Endometrium (tissue), 2 donors: ENCODE measurements at regions not wholly inside any gene's neighbourhood (a gene's known extent, or its start where the extent isn't known, plus 50 kb on each side); places are given as distances from the start of the nearest gene placed in this dataset.

Experiments
- FAIRE-seq: peaks from 2 replicates; lab custom pipeline; 2012; peaks lifted over from hg19 to GRCh38; lab: Jason Lieb, UNC
- donor health status: control.
- donor health status: control.

DNA sequence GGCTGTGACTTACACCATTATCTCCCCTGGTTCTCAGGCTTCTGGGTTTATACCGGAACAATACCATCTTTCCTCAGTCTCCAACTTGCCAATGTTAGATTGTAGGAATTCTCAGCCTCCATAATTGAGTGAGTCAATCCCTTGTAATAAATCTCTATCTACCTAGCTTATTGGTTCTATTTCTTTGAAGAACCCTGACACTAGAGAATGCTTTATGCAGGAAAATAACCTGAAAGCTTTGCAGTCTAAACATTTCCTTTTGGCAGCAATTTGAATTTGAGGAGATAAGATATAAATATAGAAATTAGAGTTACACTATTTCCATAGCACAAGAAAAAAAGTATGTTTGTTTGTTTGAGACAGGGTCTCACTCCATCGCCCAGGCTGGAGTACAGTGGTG is 278.1 kb upstream of the CDH18 start:
- FAIRE-seq, result no peak

DNA sequence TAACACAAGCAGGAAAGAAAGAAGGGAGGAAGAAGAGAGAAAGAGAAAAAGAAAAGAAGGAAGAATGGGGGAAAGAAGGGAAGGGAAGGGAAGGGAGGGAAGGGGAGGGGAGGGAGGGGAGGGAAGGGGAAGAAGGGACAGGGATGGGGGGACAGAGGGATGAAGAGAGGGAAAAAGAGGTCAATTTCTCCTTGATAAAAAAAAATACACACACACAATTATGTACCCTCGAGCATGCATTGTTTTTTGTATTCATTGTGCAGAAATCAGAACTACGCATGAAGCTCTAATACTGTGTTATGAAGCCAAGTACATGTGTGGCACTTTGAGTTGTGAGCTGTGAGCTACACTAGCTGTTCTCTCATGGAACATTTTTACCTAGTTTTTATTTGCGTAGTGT is 274.9 kb upstream of the CDH18 start:
- FAIRE-seq, result no peak

DNA sequence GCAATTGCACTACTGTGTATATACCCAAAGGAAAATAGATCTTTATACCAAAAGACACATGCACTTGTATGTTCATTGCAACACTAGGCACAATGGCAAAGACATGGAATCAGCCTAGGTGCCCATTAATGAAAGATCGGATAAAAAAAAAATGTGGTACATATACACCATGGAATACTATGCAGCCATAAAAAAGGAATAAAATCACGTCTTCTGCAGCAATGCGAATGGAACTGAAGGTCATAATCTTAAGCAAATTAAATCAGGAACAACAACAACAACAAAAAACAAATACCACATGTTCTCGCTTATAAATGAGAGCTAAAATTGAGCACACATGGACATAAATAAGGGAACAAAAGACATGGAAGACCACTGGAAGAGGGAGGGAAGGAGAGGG is 266.7 kb upstream of the CDH18 start:
- no peak for FAIRE-seq

DNA sequence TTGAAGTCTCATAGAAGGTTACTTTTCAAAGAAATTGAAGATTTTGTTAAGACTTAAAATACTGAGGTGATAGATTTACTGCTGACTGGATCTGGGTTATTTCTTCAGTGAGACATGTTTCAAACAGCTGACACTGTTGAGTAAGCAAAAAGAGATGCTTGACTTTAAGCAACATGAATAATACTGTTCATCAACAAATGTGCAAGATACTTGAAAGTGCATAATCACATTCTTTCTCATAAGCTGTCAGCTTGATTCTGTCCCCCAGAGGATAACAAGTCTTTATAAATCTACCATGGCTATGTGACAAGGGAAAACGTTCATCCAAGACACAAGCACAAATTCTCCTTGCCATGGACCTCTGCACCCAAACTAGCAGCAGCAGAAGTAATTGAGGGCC is 260.1 kb upstream of the CDH18 start:
- no peak for FAIRE-seq

DNA sequence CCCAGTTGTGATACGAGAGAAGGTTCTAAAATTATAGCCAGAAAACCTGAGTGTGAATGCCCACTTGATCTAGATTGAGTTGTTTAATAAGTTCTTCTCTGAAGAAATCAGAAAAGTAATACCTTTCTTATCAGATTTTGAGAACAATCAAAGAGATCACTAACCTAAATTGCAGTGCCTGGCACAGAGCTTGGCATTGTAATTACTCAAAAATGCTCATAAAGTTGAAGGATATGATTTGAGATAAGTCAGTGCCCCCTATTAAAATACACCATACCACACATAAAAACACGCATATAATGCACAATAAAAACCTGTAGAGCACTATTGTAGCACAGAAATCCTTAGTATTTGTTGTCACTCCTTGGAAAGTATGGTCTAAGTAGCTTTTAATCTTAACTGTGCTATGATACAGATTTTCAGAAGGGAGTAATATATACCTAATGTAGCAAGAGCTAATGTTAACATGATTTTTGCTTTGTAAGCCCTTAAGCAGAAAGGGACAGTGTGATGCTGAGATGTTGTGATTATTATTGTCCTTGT is 257.5 kb upstream of the CDH18 start:
- FAIRE-seq, result no peak

DNA sequence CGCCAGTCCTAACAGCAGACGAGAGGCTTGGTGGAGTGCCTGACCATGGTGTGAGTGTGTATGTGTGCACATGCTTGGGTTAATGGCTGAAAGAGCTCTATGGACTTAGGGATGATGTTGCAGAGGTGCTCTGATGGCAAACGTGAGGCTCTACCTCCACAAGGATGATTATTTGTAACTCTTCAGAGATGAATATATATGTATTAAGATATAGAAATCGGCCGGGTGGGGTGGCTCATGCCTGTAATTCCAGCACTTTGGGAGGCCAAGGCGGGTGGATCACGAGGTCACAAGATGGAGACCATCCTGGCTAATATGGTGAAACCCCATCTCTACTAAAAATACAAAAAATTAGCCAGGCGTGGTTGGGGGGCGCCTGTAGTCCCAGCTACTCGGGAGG is 253.4 kb upstream of the CDH18 start:
- no peak for FAIRE-seq

DNA sequence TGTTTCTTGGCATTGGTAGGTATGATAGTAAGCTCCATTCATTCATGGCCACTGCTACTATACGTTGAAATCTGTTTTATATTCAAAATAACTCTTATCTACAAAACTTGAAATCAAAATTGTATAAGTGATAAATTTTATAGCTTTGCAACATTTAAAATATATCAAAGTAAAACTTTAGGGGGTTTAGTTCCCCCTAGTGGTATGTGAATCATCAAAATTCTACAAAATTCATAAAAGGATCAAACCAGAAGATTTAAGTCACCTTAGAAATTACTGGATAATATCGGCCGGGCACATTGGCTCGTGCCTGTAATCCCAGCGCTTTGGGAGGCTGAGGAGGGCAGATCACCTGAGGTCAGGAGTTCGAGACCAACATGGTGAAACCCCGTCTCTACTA is 243.0 kb upstream of the CDH18 start:
- FAIRE-seq, result no peak

DNA sequence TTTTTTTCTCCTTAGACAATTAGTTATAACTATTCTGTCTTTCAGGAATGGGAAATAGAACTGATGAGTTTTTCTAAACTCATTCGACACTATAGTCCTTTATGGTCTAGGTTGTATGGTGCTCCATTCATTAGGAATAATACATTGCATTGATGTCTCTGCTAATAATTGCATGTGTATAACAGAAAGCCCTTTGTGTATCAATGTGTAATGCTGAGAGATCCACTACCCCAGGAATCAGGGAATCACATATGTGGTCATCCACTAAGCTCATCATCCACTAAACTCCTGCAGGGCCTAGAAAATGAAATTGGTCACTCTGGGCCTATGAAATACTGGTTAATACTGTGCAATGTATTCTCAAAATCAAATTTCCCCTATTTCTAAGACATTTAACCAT is 242.0 kb upstream of the CDH18 start:
- no peak for FAIRE-seq

DNA sequence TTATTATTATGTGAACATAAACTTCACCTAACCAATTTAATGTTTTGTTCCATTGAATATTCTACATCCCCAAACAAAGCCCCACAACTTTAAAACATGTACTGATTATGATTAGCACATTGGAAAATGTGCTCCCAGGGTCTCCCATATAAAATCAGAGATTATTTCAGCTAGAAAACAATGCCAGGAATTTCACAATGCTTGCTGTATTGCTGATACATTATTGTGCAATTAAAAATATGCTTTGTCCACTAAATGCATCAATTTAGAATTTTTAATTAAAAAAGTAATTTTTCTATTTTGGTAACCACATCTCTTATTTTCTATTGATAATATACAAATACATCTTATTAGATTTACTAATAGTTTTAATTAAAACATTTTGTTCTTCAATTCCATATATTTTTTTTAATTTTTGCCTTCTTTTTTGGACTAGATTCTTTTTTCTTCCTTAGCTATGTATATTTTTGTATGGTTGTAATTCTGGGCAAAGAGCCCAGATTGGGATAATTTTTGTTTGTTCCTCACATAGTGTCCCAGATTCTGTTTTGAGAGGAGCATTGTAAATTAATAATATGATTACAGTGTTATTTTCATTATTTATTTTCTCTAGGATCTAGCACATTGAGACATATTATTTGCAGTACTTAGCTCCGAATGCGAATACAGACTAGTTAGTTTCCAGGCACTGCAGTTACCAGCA is 241.5 kb upstream of the CDH18 start:
- no peak for FAIRE-seq

DNA sequence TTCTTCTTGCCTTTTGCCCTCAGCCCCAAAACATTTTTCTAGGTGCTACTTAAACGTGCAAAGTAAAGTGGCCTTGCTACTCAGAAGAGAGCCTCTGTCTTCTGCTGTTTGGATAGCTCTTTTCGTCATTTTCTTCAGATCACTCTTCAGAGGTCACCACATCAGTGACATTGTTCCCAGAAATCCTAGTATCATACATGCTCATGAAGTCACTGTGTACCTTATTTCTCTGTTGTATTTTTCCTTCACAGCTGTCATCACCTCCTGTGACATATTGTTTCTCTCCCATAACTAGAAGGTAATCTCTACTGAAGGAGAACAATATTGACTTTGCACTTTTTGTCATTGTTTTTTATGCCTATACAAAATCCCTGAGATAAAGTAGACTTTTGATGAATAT is 237.0 kb upstream of the CDH18 start:
- no peak for FAIRE-seq

DNA sequence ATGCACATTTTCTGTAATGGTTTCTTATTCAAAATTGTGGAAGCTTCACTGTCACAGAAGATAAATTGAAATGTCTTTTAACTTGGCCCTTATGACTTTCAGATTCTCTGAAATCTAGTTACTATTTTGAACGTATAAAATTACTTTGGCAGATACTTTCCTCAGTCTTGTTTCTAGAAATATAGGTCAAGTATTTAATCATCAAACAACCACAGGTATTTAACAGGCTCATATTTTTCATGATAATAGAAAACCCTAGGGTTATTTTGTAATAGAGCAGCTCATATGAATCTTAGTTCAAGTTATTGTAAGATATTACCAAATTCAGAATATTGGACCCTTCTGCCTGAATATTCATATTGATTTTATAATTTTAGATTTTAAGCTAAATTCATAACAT is 236.0 kb upstream of the CDH18 start:
- no peak for FAIRE-seq

DNA sequence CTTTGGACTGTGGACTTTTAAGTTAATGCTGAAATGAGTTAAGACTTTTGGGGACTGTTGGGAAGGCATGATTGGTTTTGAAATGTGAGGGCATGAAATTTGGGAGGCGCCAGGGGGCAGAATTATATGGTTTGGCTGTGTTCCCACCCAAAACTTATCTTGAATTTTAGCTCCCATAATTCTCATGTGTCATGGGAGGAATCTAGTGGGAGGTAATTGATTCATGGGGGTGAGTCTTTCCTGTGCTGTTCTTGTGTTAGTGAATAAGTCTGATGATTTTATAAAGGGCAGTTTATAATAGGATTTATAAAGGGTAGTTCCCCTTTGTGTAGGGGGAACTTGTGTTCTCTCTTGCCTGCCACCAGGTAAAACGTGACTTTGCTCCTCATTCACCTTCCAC is 235.5 kb upstream of the CDH18 start:
- no peak for FAIRE-seq

DNA sequence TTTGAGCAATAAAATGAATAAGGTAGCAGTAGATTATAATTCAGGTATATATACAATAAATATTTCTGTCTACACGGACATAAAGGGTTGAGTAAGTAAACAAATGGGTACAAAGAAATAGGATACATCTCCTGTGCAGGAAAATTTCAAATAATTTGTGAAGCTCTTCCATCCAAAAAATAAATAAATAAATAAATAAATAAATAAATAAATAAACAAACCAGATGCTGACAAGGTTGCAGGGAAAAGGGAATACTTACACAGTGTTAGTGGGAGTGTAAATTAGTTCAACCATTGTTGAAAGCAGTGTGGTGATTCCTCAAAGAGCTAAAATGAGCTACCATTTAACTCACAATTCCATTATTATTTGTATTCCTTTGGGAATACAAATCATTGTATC is 227.3 kb upstream of the CDH18 start:
- FAIRE-seq, result no peak

DNA sequence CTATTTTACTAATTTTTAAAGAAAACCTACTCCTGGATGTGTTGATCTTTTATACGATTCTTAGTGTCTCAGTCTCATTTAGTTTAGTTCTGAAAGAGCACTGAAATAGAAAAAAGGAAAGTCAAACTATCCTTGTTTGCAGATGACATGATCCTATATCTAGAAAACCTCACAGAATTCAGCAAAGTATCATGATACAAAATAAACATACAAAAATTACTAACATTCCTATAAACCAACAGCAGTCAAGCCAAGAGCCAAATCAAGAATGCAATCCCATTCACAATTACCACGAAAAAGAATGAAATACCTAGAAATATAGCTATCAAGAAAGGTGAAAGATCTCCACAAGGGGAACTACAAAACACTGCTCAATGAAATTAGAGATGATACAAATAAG is 225.8 kb upstream of the CDH18 start:
- no peak for FAIRE-seq

DNA sequence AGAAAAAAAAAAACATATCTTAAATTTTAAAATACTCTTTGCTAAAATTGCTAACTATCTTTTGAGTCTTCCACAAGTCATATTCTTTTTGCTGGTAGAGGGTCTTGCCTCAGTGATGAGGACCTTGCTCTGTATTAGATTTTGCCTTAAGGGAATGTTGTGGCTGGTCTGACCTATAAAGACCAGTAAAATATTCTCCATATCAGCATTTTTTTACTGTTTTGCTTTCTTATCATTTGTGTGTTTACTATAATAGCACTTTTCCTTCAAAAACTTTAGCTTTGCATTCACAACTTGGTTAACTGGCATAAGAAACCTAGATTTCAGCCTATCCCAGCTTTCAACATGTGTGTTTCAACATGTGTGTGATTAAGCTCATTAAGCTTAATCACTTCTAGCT is 224.7 kb upstream of the CDH18 start:
- no peak for FAIRE-seq

DNA sequence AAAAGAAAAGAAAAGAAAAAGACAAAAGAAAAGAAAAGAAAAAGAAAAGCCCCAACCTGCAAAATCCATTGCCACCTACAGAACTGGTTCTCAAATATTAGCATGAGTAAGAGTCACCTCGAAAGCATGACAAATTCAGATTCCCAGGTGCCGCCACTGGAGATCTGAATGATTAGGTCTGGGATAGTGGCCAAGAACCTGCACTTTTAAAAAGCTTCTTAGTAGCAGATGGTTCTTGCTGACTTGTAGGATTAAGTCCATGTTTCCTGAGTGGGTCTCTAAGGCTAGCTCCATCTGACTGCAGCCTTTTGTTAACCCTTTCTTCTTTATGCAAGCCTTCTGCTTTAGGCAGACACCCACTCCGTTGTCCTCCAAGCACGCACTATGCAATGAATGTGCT is 178.5 kb upstream of the CDH18 start:
- no peak for FAIRE-seq

DNA sequence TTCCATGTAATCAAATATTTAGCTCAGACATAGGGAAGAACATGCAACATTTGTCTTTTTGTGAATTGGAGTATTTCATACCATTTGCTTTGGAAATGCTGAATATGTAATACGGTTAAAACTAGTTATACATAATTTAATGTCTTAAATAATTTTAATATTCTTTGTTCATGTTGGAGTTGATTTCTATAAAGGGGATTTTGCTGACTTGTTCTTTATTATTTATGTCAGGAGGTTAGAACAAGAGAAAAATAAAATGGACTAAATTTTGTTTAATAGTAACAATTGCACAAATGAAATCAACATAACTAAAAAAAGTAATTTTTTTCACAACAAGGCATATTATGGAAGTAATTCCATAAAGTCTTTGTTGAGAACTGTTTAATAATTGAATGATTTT is 170.0 kb upstream of the CDH18 start:
- FAIRE-seq, result no peak

DNA sequence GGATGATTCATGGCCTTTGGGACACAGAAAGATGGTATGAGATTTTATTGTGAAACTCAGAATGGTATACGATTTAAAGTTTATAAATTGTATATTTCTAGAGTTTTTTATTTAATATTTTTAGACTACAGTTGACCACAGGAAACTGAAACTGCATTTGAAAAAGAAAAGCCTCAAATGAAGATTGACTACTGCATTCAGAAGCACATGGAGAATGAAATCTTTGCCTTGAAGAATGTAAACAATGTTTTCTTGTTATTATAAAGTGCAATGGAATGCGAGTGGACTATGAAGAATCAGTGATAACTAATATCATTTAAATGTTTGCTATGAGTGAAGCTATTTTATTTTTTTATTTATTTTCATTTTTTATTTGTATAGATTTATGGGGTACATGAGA is 169.1 kb upstream of the CDH18 start:
- FAIRE-seq, result no peak

DNA sequence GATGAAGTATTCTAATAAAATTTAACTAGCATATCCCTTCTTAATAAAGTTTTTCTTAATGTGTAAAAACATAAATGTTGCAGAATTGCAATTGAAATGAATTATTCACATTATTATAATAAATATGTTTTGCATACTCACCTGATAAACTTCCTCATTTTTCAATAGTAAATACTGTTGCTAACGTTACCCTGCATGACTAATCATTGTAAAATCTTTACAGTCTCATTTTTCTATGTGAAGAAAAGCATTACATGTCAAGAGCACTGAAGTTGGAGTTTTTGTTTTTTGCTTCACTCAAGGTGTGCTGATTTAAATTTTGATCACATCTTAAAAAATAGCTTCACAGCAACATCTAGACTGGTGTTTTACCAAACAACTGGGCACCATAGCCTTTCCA is 157.2 kb upstream of the CDH18 start:
- no peak for FAIRE-seq

DNA sequence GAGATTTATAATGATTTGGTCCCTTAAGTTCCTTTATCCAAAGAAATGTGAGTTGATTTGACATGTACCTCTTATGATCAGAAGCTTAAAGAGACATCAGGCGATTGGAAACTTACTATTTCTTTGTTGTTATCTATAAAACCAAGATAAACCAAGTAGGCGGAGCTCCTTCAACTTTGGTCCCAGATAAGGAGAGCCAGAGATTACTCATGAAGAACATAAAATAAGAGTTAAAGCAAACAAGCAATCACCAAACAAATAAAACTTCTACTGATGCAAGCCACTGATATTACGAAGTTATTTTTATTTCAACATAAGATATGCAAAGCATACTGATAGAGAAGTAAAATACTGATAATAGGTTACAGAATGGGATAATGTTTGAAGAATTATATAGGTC is 141.5 kb upstream of the CDH18 start:
- no peak for FAIRE-seq

DNA sequence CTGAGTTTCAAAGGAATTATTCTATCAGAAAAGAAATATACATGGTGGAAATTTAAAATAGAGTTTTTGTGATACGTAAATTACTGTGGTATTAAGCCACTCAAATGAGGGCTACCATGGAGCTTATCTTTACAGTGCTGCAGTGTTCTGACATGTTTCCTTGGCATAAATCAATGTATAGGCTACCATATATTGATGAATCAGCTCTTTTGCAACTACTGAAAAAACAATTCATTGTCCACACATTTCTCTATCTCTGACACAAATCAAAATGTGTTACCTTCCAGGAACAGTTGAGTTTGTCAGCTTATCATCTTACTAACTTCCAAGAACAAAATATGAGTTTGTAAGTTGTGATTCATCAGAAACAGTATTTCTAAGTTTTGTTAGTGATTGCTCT is 140.3 kb upstream of the CDH18 start:
- no peak for FAIRE-seq

DNA sequence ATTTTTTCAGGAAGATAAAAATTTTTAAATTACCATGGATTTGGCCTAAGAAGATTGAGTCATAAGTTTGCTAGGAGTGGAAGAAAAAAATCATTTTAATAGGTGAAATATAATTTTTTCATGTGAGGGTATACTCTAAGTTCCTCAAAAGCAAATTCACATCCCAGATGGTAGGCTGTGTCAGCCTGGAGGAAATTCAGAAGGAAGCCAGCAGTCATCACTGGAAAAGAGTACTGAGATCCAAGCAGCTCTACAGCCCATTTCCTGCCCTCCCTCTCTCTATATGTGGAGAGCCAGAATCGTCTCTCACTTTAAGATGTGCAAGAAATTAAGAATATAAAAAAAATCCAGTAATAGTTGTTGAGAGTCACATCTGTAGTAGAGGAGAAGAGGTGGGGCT is 126.5 kb upstream of the CDH18 start:
- FAIRE-seq, result no peak

DNA sequence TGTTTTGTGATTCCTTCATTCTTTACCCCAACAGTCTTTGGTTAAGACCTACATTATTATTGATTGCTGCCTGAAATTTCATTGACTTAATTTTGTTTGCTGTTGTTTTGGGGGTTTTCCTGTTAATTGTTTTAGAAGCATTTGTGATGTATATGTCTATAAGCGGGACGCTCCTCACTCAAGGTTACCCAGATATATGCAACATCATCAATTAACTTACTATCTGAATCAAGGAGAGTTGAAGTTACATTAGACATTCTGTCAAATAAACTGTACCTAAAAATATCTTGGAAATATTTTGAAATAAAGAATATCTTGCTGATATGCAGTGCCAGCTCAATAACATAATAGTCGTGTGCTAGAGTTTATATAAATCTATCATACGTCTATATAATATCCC is 125.9 kb upstream of the CDH18 start:
- no peak for FAIRE-seq

DNA sequence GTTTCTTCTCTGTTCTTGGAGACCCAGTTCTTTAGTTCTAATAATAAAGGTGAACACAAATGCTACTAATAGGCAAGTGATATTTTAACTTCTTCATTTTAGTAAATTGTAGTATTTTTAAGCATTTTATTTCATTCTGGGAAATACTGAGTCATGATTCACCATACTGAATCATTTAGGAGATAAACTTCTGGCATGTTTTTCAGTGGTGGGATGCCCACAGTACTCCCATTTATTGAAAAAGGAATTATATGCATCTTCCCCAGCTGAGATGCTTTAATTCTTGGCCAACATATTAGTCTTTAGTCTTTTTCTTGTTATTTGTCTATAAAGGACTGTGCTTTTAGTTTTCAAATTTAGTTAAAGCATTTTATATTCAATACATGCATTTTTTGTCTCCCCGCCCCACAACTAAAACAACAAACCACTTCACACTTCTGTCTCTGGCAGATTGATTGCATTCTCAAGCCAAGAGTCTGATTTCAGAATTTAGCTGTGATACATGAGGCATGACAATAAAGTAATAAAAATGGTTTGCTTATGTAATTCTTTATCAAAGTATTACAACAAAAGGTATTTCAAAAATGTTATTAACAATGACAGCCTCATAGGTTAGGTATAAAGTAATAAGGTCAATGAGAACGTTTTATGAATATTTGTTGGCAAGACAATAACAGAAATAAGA is 125.2 kb upstream of the CDH18 start:
- no peak for FAIRE-seq
